Subcutaneous abdominal adipose tissue (tissue), 5 donors: ENCODE measurements at regions not wholly inside any gene's neighbourhood (a gene's known extent, or its start where the extent isn't known, plus 50 kb on each side); places are given as distances from the start of the nearest gene placed in this dataset.

Experiments used
- H3K27ac ChIP-seq: one replicate; pipeline ENCODE4 v1.7.0; 2013; ENCODE audit warnings: low read depth, mild to moderate bottlenecking, inconsistent platforms, low read length, moderate library complexity
- H3K27me3 ChIP-seq, 5 donors: one replicate each; pipeline ENCODE4 v1.7.0; 2013; ENCODE audit warnings: low read length in 5 of 5, inconsistent platforms in 1 of 5; ENCODE audit not compliant: control insufficient read depth in 5 of 5, insufficient read depth in 4 of 5
- H3K36me3 ChIP-seq, 5 donors: one replicate each; pipeline ENCODE4 v1.7.0; 2013; ENCODE audit warnings: low read length in 5 of 5; ENCODE audit not compliant: control insufficient read depth in 5 of 5, insufficient read depth in 5 of 5
- H3K4me1 ChIP-seq, 5 donors: one replicate each; pipeline ENCODE4 v1.7.0; 2013; ENCODE audit warnings: low read length in 5 of 5, mild to moderate bottlenecking in 3 of 5, moderate library complexity in 1 of 5; ENCODE audit not compliant: control insufficient read depth in 5 of 5, insufficient read depth in 5 of 5
- H3K4me3 ChIP-seq, 5 donors: one replicate each; pipeline ENCODE4 v1.7.0; 2013; ENCODE audit warnings: low read length in 5 of 5, low read depth in 1 of 5
- H3K9ac ChIP-seq, 5 donors: one replicate each; pipeline ENCODE4 v1.7.0; 2013; ENCODE audit warnings: low read length in 5 of 5, mild to moderate bottlenecking in 4 of 5, moderate library complexity in 3 of 5
- H3K9me3 ChIP-seq, 5 donors: one replicate each; pipeline ENCODE4 v1.7.0; 2013; ENCODE audit warnings: low read length in 5 of 5; ENCODE audit not compliant: control insufficient read depth in 5 of 5
- donor health status: healthy.
- donor health status: healthy.
- donor health status: healthy.
- donor health status: healthy.
- donor health status: healthy.

DNA sequence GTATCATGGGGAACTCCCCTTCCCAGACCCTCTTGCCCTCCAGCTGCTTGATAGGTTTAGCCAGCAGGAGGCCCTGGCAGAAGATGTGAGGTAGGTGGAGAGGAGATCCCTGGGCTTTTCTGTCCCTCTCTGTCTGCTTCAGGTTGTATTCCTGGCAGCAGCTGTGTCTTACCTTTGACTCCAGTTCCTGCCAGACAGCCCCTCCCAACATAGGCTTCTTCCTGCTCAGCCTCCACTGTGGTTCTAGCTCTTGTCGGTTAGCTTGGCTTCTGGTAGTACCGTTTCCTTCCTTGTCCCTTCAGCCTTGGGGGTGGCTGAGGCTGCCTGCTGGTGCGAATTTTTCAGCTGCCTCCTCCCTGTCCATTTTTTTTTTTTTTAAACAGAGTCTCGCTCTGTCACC is 215.7 kb upstream of the CRY1 start:
- H3K36me3 ChIP-seq: no peaks in the 10 kb centered on the region
- H3K4me3 ChIP-seq: no peak overlapping the region
- H3K27me3 ChIP-seq: peaks cover 0 to 14% (median 13%) of the 10 kb centered on the region in 5 donors

DNA sequence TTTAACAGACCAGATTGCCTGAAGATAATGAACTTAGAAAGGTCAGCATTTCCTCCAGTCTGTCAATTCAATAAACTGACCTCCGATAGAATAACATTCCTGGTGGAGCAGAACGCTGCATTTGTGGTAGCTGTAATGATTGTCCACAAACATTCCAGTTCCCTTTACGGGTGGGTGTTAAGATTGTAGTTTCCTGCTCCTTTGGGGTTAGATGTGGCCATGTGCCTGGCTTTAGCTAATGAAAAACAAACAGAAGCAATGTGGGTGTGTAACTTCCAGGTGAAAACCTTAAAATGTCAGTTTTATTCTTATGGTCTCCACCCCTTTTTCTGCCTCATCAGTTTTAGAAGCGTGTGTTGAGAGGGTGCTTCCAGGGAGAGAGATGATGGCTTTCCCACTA is 217.3 kb upstream of the CRY1 start:
- no peak overlapping the region for H3K4me3 ChIP-seq
- H3K4me1 ChIP-seq: no peaks in the 10 kb centered on the region
- no peak overlapping the region for H3K27ac ChIP-seq
- H3K36me3 ChIP-seq: no peaks in the 10 kb centered on the region
- peaks cover 0 to 7% (median 4%) of the 10 kb centered on the region in 5 donors for H3K9me3 ChIP-seq
- peaks cover 0 to 14% (median 13%) of the 10 kb centered on the region in 5 donors for H3K27me3 ChIP-seq
- H3K9ac ChIP-seq: no peak overlapping the region

More for the DNA sequence above, 215.7 kb upstream of the CRY1 start:
- no peak overlapping the region for H3K9ac ChIP-seq
- peaks cover 0 to 7% (median 4%) of the 10 kb centered on the region in 5 donors for H3K9me3 ChIP-seq
- no peak overlapping the region for H3K27ac ChIP-seq
- no peaks in the 10 kb centered on the region for H3K4me1 ChIP-seq

- Histone ChIP-seq H3K9me3 (peaks cover 0 to 7% (median 4%) of the 10 kb centered on the region in 5 donors), H3K27me3 (peaks cover 0 to 14% (median 13%) of the 10 kb centered on the region in 5 donors), H3K36me3 (no peaks in the 10 kb centered on the region), H3K4me1 (no peaks in the 10 kb centered on the region), H3K27ac (no peak overlapping the region), H3K9ac (no peak overlapping the region), H3K4me3 (no peak overlapping the region)
Observed at GRCh38 chr12:107311682-107312081, 218.3 kb upstream of the CRY1 start.

DNA sequence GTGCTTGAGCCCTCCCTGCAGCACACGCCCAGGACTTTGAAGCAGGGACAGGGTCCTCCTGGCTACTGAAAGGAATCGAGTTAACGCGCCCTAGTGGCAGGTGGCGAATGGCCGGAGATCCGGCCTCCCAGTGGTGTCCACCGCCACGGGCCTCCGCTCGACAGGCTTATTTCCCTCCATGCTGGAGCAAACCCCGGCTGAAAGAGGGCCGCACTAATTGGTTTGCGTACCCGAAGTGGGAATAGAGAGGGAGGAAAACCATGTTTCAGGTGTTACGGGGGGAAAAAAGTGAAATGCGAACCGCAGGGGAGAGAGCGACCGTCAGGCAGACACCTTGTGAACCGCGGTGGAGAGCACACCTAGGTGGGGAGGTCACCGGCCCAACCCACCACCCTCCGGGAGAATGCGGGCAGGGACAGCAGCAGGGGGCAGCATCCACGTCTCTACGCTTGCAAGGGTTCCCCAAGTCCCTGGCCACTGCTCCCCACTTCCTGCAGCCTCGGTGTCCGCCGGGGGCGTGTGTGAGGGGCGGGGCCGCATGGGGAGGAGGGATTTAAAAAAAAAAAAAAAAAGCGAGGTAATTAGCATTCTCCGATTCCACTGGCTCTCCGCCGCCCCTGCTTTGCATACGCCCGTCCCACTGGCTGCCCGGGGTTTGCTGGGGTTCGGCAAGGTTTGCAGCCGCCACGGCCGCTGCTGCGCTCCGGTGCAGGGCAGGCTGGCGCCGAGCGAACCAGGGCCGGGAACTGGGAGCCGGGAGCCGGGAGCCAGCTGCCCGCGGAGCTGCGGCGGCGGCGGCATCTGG is 224.6 kb upstream of the CRY1 start:
- peak overlapping the region; percentile 44 to 82 (median 59) for H3K4me3 ChIP-seq
- no peaks in the 10 kb centered on the region for H3K9me3 ChIP-seq
- H3K9ac ChIP-seq: peak overlapping the region in 1 of 5 donors; percentile 41
- peaks cover 0 to 43% (median 40%) of the 10 kb centered on the region in 5 donors for H3K4me1 ChIP-seq
- H3K27me3 ChIP-seq: peaks cover 18 to 47% (median 30%) of the 10 kb centered on the region in 5 donors
- H3K36me3 ChIP-seq: no peaks in the 10 kb centered on the region
- no peak overlapping the region for H3K27ac ChIP-seq

GRCh38 chr12:107318556-107318805 is 225.1 kb upstream of the CRY1 start:
- H3K27me3 ChIP-seq: peaks cover 18 to 47% (median 31%) of the 10 kb centered on the region in 5 donors
- H3K27ac ChIP-seq: no peak overlapping the region
- no peak overlapping the region for H3K9ac ChIP-seq
- H3K36me3 ChIP-seq: no peaks in the 10 kb centered on the region
- no peaks in the 10 kb centered on the region for H3K9me3 ChIP-seq
- peak overlapping the region in 4 of 5 donors; percentile 55 to 82 (median 63) for H3K4me3 ChIP-seq
- peaks cover 0 to 43% (median 40%) of the 10 kb centered on the region in 5 donors for H3K4me1 ChIP-seq

GRCh38 chr12:107318806-107319532 is 225.6 kb upstream of the CRY1 start:
- Histone ChIP-seq H3K27ac (no peak overlapping the region), H3K4me1 (peaks cover 0 to 43% (median 40%) of the 10 kb centered on the region in 5 donors), H3K9ac (no peak overlapping the region), H3K27me3 (peaks cover 18 to 47% (median 33%) of the 10 kb centered on the region in 5 donors), H3K4me3 (peak overlapping the region in 4 of 5 donors; percentile 55 to 82 (median 63)), H3K9me3 (no peaks in the 10 kb centered on the region), H3K36me3 (no peaks in the 10 kb centered on the region)

- Histone ChIP-seq H3K9me3 (no peaks in the 10 kb centered on the region), H3K4me3 (peak overlapping the region in 4 of 5 donors; percentile 55 to 82 (median 63)), H3K4me1 (peaks cover 0 to 43% (median 40%) of the 10 kb centered on the region in 5 donors), H3K9ac (no peak overlapping the region), H3K27ac (no peak overlapping the region), H3K36me3 (no peaks in the 10 kb centered on the region), H3K27me3 (peaks cover 18 to 46% (median 34%) of the 10 kb centered on the region in 5 donors)
Observed at GRCh38 chr12:107319533-107320032, 226.2 kb upstream of the CRY1 start.

- Histone ChIP-seq H3K27ac (no peak overlapping the region), H3K36me3 (no peaks in the 10 kb centered on the region), H3K27me3 (peaks cover 18 to 44% (median 34%) of the 10 kb centered on the region in 5 donors), H3K9ac (no peak overlapping the region), H3K9me3 (no peaks in the 10 kb centered on the region), H3K4me1 (peaks cover 0 to 43% (median 40%) of the 10 kb centered on the region in 5 donors), H3K4me3 (peak overlapping the region; percentile 48 to 73 (median 56))
Observed at GRCh38 chr12:107320033-107320928, 226.9 kb upstream of the CRY1 start.

- H3K9ac ChIP-seq: no peak overlapping the region
- H3K27ac ChIP-seq: no peak overlapping the region
- H3K4me3 ChIP-seq: peak overlapping the region; percentile 48 to 73 (median 56)
- no peaks in the 10 kb centered on the region for H3K9me3 ChIP-seq
- H3K36me3 ChIP-seq: no peaks in the 10 kb centered on the region
- H3K27me3 ChIP-seq: peaks cover 18 to 44% (median 34%) of the 10 kb centered on the region in 5 donors
- peaks cover 0 to 43% (median 40%) of the 10 kb centered on the region in 5 donors for H3K4me1 ChIP-seq
Observed at GRCh38 chr12:107320929-107321631, 227.7 kb upstream of the CRY1 start.
